IPS DF 6.9 (cell line): ENCODE measurements at regions not wholly inside any gene's neighbourhood (a gene's known extent, or its start where the extent isn't known, plus 50 kb on each side); places are given as distances from the start of the nearest gene placed in this dataset.
"Not testable (repeated sequence)": the region's sequence is repeated elsewhere in the genome, so short reads cannot be mapped to it uniquely, and the experiment has no call there.

Experiments used
- DNase-seq: peaks from one replicate; pipeline ENCODE4 v3.0.0-alpha.2; 2013; ENCODE audit warnings: low read depth, low spot score
- H3K27ac ChIP-seq: one replicate; pipeline ENCODE4 v1.5.1; 2013; ENCODE audit warnings: low read length, control low read depth
- H3K27me3 ChIP-seq: 2 replicates; pipeline ENCODE4 v1.6.1; 2013; ENCODE audit warnings: mild to moderate bottlenecking, low read length; ENCODE audit not compliant: control insufficient read depth, insufficient read depth
- H3K36me3 ChIP-seq: 2 replicates; pipeline ENCODE4 v1.6.1; 2013; ENCODE audit warnings: low read length; ENCODE audit not compliant: control insufficient read depth, insufficient read depth
- H3K4me1 ChIP-seq: 2 replicates; pipeline ENCODE4 v1.6.1; 2013; ENCODE audit warnings: low read length; ENCODE audit not compliant: control insufficient read depth, insufficient read depth
- H3K4me3 ChIP-seq: 2 replicates; pipeline ENCODE4 v1.5.1; 2013; ENCODE audit warnings: mild to moderate bottlenecking, low read length
- H3K9me3 ChIP-seq: 2 replicates; pipeline ENCODE4 v1.6.1; 2013; ENCODE audit warnings: low read length, inconsistent platforms; ENCODE audit not compliant: control insufficient read depth, insufficient read depth
- WGBS: extraction: QIAGEN DNeasy Blood & Tissue Kit; methylation state at CpG from one replicate; pipeline ENCODE4 v1.1.7; 2013; ENCODE audit warnings: mixed read lengths, missing lambda C conversion rate; ENCODE audit not compliant: insufficient read length, insufficient coverage; 5-methylcytosine and 5-hydroxymethylcytosine counted together

DNA sequence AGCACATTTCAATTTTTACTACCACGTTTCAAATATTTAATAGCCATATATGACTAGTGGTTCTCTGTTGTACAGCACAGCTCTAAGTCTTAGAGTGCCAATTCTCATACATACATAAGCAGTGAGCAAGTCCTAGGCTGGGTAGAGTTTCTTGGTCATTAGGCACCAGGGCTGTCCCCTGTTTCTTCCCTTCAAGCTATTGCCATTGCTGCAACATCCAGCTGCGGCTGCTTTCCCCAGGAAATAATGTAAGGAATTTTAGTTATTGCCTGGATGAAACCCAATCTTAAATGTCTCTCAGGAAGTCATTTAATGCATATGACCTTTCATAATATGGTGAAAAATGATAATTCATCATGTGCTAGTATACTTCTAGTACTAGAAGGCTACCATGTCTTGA is 74.1 kb upstream of the PPP3CA start:
- H3K9me3 ChIP-seq: no peaks in the 10 kb centered on the region
- no peaks in the 10 kb centered on the region for H3K4me1 ChIP-seq
- H3K27me3 ChIP-seq: no peaks in the 10 kb centered on the region
- no CpG with 5 or more reads among the region's 2 CpGs for WGBS
- H3K27ac ChIP-seq: no peak overlapping the region
- no peaks in the 10 kb centered on the region for H3K36me3 ChIP-seq
- no peak for DNase-seq
- H3K4me3 ChIP-seq: no peak overlapping the region

DNA sequence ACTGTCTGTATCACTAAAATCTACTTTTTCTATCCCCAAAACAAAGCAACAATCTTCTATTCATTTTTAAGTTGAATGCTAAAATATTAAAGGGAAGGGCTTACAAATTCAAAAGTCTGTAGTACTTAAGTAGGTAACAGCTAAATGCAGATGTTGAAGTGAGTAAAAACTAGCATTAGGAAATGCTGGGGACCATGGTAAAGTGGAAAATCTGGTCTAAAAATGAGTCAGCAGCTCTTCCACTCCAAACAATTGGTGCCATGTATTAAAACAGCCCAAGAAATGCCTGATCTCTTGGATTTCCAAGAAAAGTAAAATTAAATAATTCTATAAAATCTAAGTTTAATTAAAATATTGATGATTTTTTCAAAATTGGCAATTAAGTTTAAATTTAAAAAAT is 73.3 kb upstream of the PPP3CA start:
- no peaks in the 10 kb centered on the region for H3K36me3 ChIP-seq
- no peak overlapping the region for H3K27ac ChIP-seq
- H3K4me1 ChIP-seq: no peaks in the 10 kb centered on the region
- DNase-seq: no peak
- H3K27me3 ChIP-seq: no peaks in the 10 kb centered on the region
- H3K4me3 ChIP-seq: no peak overlapping the region
- H3K9me3 ChIP-seq: no peaks in the 10 kb centered on the region

- no peak overlapping the region for H3K4me3 ChIP-seq
Observed at GRCh38 chr4:101419336-101420135, 72.2 kb upstream of the PPP3CA start.

DNA sequence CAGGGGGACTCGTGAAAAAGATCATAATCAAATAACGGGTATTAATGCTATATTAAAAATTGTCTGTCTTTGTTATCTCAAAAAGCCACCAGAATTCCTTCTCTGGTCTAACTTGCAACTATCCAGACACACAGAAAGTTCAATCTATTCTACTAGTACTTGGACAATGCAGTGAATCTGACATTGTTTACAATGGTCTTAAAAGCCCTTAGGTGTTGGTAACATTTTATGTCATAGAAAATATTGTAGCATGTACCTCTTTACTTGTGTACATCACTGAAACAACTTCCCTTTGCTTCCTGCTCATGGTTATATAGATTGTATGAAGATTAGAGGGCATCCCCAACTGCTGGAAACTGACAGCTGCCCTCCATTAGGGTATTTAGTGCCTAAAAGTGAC is 71.1 kb upstream of the PPP3CA start:
- no peak for DNase-seq
- H3K4me1 ChIP-seq: no peaks in the 10 kb centered on the region
- H3K9me3 ChIP-seq: no peaks in the 10 kb centered on the region
- no peaks in the 10 kb centered on the region for H3K27me3 ChIP-seq
- no peak overlapping the region for H3K4me3 ChIP-seq
- no peaks in the 10 kb centered on the region for H3K36me3 ChIP-seq
- no CpG with 5 or more reads among the region's 2 CpGs for WGBS
- no peak overlapping the region for H3K27ac ChIP-seq

More at GRCh38 chr4:101419336-101420135, 72.2 kb upstream of the PPP3CA start:
- no CpG with 5 or more reads among the region's 5 CpGs for WGBS
- no peak for DNase-seq
- no peaks in the 10 kb centered on the region for H3K4me1 ChIP-seq
- no peaks in the 10 kb centered on the region for H3K9me3 ChIP-seq
- no peaks in the 10 kb centered on the region for H3K27me3 ChIP-seq
- H3K27ac ChIP-seq: no peak overlapping the region
- no peaks in the 10 kb centered on the region for H3K36me3 ChIP-seq

DNA sequence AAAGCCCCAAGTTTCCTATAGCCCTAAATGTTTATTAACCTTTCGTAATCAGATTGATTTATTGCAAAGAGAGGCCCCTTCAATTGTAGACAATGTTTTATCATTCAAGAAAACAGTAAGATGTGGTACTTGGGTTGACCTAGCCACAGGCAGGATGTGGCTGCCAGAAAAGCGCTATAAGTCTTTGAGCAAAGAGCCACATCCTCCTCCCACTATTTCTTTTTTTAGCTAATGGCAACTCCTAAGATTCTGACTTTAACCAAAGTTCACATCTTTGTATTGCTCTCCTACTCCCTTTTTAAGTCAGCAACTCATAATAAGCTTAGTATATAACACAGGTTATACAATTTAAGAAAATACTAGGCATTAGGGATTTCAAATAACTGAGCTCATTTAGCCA is 70.7 kb upstream of the PPP3CA start:
- Histone ChIP-seq H3K27ac (no peak overlapping the region), H3K27me3 (no peaks in the 10 kb centered on the region), H3K4me1 (no peaks in the 10 kb centered on the region), H3K36me3 (no peaks in the 10 kb centered on the region), H3K9me3 (no peaks in the 10 kb centered on the region), H3K4me3 (no peak overlapping the region)
- WGBS: no CpG with 5 or more reads among the region's 2 CpGs
- no peak for DNase-seq

DNA sequence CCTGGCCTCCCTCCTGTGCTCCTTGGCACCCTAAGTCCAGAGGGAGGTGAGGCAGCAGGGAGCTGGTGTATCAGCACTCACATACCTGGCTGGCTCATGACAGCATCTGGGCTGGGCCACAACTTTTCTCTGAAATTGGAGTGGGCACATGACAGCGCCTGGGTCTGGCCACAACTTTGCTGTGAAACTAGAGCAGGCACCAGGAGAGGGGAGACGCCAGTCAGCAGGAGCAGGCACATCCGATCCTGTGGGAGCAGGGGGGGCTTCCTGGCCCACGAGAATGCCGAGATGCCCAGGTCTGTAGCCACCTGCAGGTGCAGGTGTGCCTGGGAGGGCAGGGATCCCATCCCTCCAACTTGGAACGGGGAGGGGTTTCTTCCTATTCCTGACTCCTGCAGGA is 69.7 kb upstream of the PPP3CA start:
- no peaks in the 10 kb centered on the region for H3K27me3 ChIP-seq
- no peak overlapping the region for H3K27ac ChIP-seq
- DNase-seq: no peak
- no peaks in the 10 kb centered on the region for H3K4me1 ChIP-seq
- no CpG with 5 or more reads among the region's 6 CpGs for WGBS
- no peaks in the 10 kb centered on the region for H3K36me3 ChIP-seq
- no peaks in the 10 kb centered on the region for H3K9me3 ChIP-seq
- no peak overlapping the region for H3K4me3 ChIP-seq

- WGBS: no CpG with 5 or more reads among the region's 6 CpGs
- no peak overlapping the region for H3K27ac ChIP-seq
- no peaks in the 10 kb centered on the region for H3K36me3 ChIP-seq
- no peak for DNase-seq
- H3K4me1 ChIP-seq: no peaks in the 10 kb centered on the region
- H3K9me3 ChIP-seq: no peaks in the 10 kb centered on the region
- H3K27me3 ChIP-seq: no peaks in the 10 kb centered on the region
- H3K4me3 ChIP-seq: no peak overlapping the region
Observed at GRCh38 chr4:101415962-101416361, 68.6 kb upstream of the PPP3CA start.

- Histone ChIP-seq H3K9me3 (no peaks in the 10 kb centered on the region), H3K36me3 (no peaks in the 10 kb centered on the region), H3K4me3 (no peak overlapping the region), H3K27me3 (no peaks in the 10 kb centered on the region), H3K27ac (no peak overlapping the region), H3K4me1 (no peaks in the 10 kb centered on the region)
- no CpG with 5 or more reads among the region's 1 CpG for WGBS
- no peak for DNase-seq
Observed at GRCh38 chr4:101414496-101414895, 67.2 kb upstream of the PPP3CA start.

GRCh38 chr4:101411926-101412325 is 64.6 kb upstream of the PPP3CA start:
- Histone ChIP-seq H3K4me3 (no peak overlapping the region), H3K36me3 (no peaks in the 10 kb centered on the region), H3K27ac (no peak overlapping the region), H3K9me3 (no peaks in the 10 kb centered on the region), H3K27me3 (no peaks in the 10 kb centered on the region), H3K4me1 (no peaks in the 10 kb centered on the region)
- DNase-seq: no peak
- WGBS: no CpG with 5 or more reads among the region's 2 CpGs

DNA sequence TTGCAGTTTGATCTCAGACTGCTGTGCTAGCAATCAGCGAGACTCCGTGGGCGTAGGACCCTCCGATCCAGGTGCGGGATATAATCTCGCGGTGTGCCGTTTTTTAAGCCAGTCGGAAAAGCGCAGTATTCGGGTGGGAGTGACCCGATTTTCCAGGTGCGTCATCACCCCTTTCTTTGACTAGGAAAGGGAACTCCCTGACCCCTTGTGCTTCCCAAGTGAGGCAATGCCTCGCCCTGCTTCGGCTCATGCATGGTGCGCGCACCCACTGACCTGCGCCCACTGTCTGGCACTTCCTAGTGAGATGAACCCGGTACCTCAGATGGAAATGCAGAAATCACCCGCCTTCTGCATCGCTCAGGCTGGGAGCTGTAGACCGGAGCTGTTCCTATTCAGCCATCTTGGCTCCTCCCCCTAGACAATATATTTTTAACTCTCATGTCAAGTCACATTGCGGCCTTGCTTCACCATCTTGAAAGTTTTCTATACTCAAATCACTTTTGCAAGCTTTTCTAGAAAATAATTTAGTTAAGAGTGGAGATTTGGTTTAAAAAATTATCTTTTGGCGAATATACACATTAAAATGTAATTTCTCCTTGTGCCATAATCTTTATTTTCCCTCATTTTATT is 64.1 kb upstream of the PPP3CA start:
- not testable (repeated sequence) for DNase-seq, H3K9me3 ChIP-seq, H3K27ac ChIP-seq, H3K4me3 ChIP-seq, H3K27me3 ChIP-seq, H3K36me3 ChIP-seq, H3K4me1 ChIP-seq
- WGBS: no CpG with 5 or more reads among the region's 24 CpGs

GRCh38 chr4:101400096-101400495 is 52.8 kb upstream of the PPP3CA start:
- no peaks in the 10 kb centered on the region for H3K27me3 ChIP-seq
- no peak for DNase-seq
- no peaks in the 10 kb centered on the region for H3K9me3 ChIP-seq
- H3K27ac ChIP-seq: no peak overlapping the region
- H3K36me3 ChIP-seq: no peaks in the 10 kb centered on the region
- no peaks in the 10 kb centered on the region for H3K4me1 ChIP-seq
- H3K4me3 ChIP-seq: no peak overlapping the region
- no CpG with 5 or more reads among the region's 3 CpGs for WGBS
